ENCODE measurements at regions not wholly inside any gene's neighbourhood (a gene's known extent, or its start where the extent isn't known, plus 50 kb on each side); places are given as distances from the start of the nearest gene placed in this dataset.

DNA sequence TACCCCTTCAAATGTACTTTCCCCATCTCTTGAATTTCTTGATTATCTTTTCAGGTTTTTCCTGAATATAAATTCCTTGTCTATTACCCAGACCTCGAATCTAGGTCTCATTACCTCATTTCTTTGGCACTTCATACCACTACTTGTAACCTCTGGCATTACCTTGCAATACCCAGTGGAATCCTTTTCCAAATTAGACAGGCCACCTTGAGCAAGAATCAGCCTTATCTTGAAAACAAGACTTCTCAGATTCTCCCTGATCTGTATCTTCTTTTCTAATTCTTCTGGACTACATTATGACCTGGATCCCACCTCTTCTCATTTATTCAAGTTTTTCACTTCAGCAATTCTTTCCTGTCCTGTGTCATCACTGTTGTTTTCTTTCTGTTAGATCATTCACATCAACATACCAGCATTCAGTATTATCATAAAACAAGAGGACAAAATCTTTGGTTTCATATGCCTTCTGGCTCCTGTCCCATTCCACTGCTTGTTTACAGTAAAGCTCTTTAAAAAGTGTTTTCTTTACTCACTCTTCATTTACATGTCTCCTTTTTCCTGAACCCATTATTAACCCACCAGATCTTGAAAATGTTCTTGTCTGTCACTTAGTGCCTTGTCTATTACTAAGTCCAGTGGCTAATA is 275.6 kb upstream of the HS3ST1 start:
- TF ChIP-seq, protein P1, sequence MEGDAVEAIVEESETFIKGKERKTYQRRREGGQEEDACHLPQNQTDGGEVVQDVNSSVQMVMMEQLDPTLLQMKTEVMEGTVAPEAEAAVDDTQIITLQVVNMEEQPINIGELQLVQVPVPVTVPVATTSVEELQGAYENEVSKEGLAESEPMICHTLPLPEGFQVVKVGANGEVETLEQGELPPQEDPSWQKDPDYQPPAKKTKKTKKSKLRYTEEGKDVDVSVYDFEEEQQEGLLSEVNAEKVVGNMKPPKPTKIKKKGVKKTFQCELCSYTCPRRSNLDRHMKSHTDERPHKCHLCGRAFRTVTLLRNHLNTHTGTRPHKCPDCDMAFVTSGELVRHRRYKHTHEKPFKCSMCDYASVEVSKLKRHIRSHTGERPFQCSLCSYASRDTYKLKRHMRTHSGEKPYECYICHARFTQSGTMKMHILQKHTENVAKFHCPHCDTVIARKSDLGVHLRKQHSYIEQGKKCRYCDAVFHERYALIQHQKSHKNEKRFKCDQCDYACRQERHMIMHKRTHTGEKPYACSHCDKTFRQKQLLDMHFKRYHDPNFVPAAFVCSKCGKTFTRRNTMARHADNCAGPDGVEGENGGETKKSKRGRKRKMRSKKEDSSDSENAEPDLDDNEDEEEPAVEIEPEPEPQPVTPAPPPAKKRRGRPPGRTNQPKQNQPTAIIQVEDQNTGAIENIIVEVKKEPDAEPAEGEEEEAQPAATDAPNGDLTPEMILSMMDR (IDR thresholded peaks at IDR 0.05): no peak
- TF ChIP-seq POLR2A (IDR thresholded peaks at IDR 0.05): no peak

Measured in tibial nerve (tissue), 3 donors.